HCT116 (cell line): ENCODE measurements at regions not wholly inside any gene's neighbourhood (a gene's known extent, or its start where the extent isn't known, plus 50 kb on each side); places are given as distances from the start of the nearest gene placed in this dataset.
A peak's percentile ranks its signal among the peaks of the same experiment; 100 is the strongest.

Experiments
- ATAC-seq: fragments of 200-7000 bp; cut with Tn5 transposase; 2 replicates; pipeline ENCODE4 v1.9.1; 2020; ENCODE audit warnings: mild to moderate bottlenecking, moderate library complexity
- BruUV-seq: library from RNA; stranded (reverse); fragments of 400-500 nt; replicated peaks from 2 replicates; lab custom pipeline; 2021; lab: Mats Ljungman, UMichigan
- CTCF ChIA-PET: fragments of 300-600 bp; sonication (Branson Sonifier 250); formaldehyde crosslinking; loops from one replicate; lab custom pipeline; 2021; ENCODE audit warnings: antibody characterized with exemption; lab: Charles Lee
- POLR2A ChIA-PET: fragments of 300-600, 350-600 bp; sonication (Branson Sonifier 250); formaldehyde crosslinking; loops from one replicate; lab custom pipeline; 2021; ENCODE audit warnings: antibody characterized with exemption; lab: Charles Lee
- RAD21 ChIA-PET, 2 experiments: fragments of 300-600 bp; sonication (Branson Sonifier 250); formaldehyde crosslinking; loops; one replicate each; lab custom pipeline; 2023; ENCODE audit warnings: low total read pairs in 2 of 2; ENCODE audit not compliant: uncharacterized antibody in 2 of 2, unreplicated experiment in 2 of 2, low non-redundant PET in 1 of 2; lab: Charles Lee
- DNase-seq: peaks from one replicate; pipeline ENCODE4 v3.0.0-alpha.2; 2010; ENCODE audit warnings: low read depth, low spot score
- H2AFZ ChIP-seq: fragments of 200-600 bp; shearing (Covaris generic), sonication (generic); 2 replicates; pipeline ENCODE4 v1.6.1; 2017; ENCODE audit warnings: low read depth, mixed run types, mixed read lengths, antibody characterized with exemption, low read length; ENCODE audit not compliant: poor library complexity, severe bottlenecking
- H3K27ac ChIP-seq: 2 replicates; pipeline ENCODE4 v1.5.1; 2012; ENCODE audit warnings: low read depth, low read length
- H3K27me3 ChIP-seq: fragments of 200-600 bp; sonication (generic); 2 replicates; pipeline ENCODE4 v1.6.1; 2016; ENCODE audit warnings: mixed run types, low read length, mixed read lengths; ENCODE audit not compliant: insufficient read depth
- H3K36me3 ChIP-seq, 2 experiments: fragments of 200-500 bp in 1 of 2; fragments of 200-600 bp in 1 of 2; sonication (Bioruptor generic) in 1 of 2; sonication (generic) in 1 of 2; 2 replicates each; pipeline versions ENCODE4 v1.5.1 to v1.6.1; 2014 to 2016; ENCODE audit warnings: low read length in 2 of 2, inconsistent platforms in 1 of 2, mixed read lengths in 1 of 2, mixed run types in 1 of 2; ENCODE audit not compliant: insufficient read depth in 2 of 2, control insufficient read depth in 1 of 2
- H3K4me1 ChIP-seq, 2 experiments: fragments of 200-600 bp in 1 of 2; sonication (generic) in 1 of 2; 2 replicates each; pipeline versions ENCODE4 v1.5.1 to v1.6.1; 2012 to 2017; ENCODE audit warnings: low read length in 2 of 2, inconsistent platforms in 1 of 2, mild to moderate bottlenecking in 1 of 2, mixed read lengths in 1 of 2, mixed run types in 1 of 2, moderate library complexity in 1 of 2; ENCODE audit not compliant: insufficient read depth in 2 of 2, control insufficient read depth in 1 of 2
- H3K4me2 ChIP-seq: fragments of 200-600 bp; sonication (generic); 2 replicates; pipeline ENCODE4 v1.6.1; 2017; ENCODE audit warnings: mixed run types, low read length, mixed read lengths
- H3K4me3 ChIP-seq, 2 experiments: fragments of 200-600 bp in 1 of 2; sonication (generic) in 1 of 2; replicated peaks in 1 of 2; 2 replicates each; pipeline ENCODE4 v1.5.1; 2011 to 2016; ENCODE audit warnings: low read length in 2 of 2, control low read depth in 1 of 2, low read depth in 1 of 2, mild to moderate bottlenecking in 1 of 2, mixed read lengths in 1 of 2, mixed run types in 1 of 2
- H3K79me2 ChIP-seq: fragments of 200-600 bp; sonication (generic); 2 replicates; pipeline ENCODE4 v1.6.1; 2017; ENCODE audit warnings: mild to moderate bottlenecking, mixed run types, low read length, moderate library complexity, mixed read lengths; ENCODE audit not compliant: insufficient read depth
- H3K9ac ChIP-seq: fragments of 200-600 bp; sonication (generic); 2 replicates; pipeline ENCODE4 v1.6.1; 2016; ENCODE audit warnings: low read length, mixed read lengths
- H3K9me2 ChIP-seq: fragments of 200-600 bp; sonication (generic), shearing (Covaris generic); 2 replicates; pipeline ENCODE4 v1.6.1; 2017; ENCODE audit warnings: mixed run types, mild to moderate bottlenecking, moderate library complexity; ENCODE audit not compliant: insufficient read depth
- H3K9me3 ChIP-seq, 2 experiments: fragments of 200-500 bp in 1 of 2; fragments of 200-600 bp in 1 of 2; sonication (Bioruptor generic) in 1 of 2; sonication (generic) in 1 of 2; 2 replicates each; pipeline ENCODE4 v1.6.1; 2014 to 2017; ENCODE audit warnings: low read length in 2 of 2, mixed read lengths in 2 of 2, inconsistent platforms in 1 of 2, low read depth in 1 of 2, mild to moderate bottlenecking in 1 of 2, mixed run types in 1 of 2, moderate library complexity in 1 of 2; ENCODE audit not compliant: control insufficient read depth in 1 of 2, insufficient read depth in 1 of 2
- H4K20me1 ChIP-seq: fragments of 200-600 bp; sonication (generic), shearing (Covaris generic); 2 replicates; pipeline ENCODE4 v1.6.1; 2017; ENCODE audit warnings: mixed run types, mild to moderate bottlenecking, moderate library complexity; ENCODE audit not compliant: insufficient read depth
- EZH2phosphoT487 ChIP-seq: fragments of 200-600 bp; IDR thresholded peaks from 2 replicates; pipeline ENCODE4 v1.6.1; 2018; ENCODE audit warnings: antibody characterized with exemption, borderline replicate concordance
- FOSL1 ChIP-seq: IDR thresholded peaks from 2 replicates; pipeline ENCODE4 v1.6.1; 2012; ENCODE audit warnings: low read depth
- JUND ChIP-seq: IDR thresholded peaks from 2 replicates; pipeline ENCODE4 v1.6.1; 2012
- MAX ChIP-seq: IDR thresholded peaks from 2 replicates; pipeline ENCODE4 v1.6.1; 2012
- POLR2AphosphoS5 ChIP-seq: IDR thresholded peaks from 2 replicates; pipeline ENCODE4 v1.6.1; 2011; ENCODE audit warnings: mild to moderate bottlenecking, low read depth, low read length, moderate library complexity
- RAD21 ChIP-seq: IDR thresholded peaks from 2 replicates; pipeline ENCODE4 v1.6.1; 2012; ENCODE audit warnings: low read depth, mild to moderate bottlenecking
- REST ChIP-seq: IDR thresholded peaks from 2 replicates; pipeline ENCODE4 v1.6.1; 2012; ENCODE audit warnings: low read depth
- YY1 ChIP-seq: IDR thresholded peaks from 2 replicates; pipeline ENCODE4 v1.6.1; 2011; ENCODE audit warnings: low read length, low read depth, moderate library complexity, mild to moderate bottlenecking; ENCODE audit not compliant: insufficient replicate concordance; ENCODE audit errors: extremely low read depth
- ZFX ChIP-seq: fragments of 450-650 bp; IDR thresholded peaks from 2 replicates; pipeline ENCODE4 v1.6.1; 2017
- intact Hi-C: fragments of 100-400 bp; cut with micrococcal nuclease; formaldehyde crosslinking; loops from 2 replicates; pipeline ENCODE4 v1.10.0; 2022

GRCh38 chr10:89915021-89915420 is 213.6 kb downstream of the KIF20B start:
- H3K4me1 ChIP-seq, result peaks cover 4 to 12% of the 10 kb centered on the region in 2 experiments
- no TSS peak for BruUV-seq
- TF ChIP-seq REST, result no peak
- no peak for TF ChIP-seq YY1
- no peak for TF ChIP-seq FOSL1
- peak; percentile 26; the same call in 1 of the 2 replicates for TF ChIP-seq MAX
- TF ChIP-seq JUND, result no peak
- TF ChIP-seq ZFX, result no peak
- no peak for TF ChIP-seq RAD21
- TF ChIP-seq POLR2AphosphoS5, result no peak
- no peak for TF ChIP-seq EZH2phosphoT487
- no peaks in the 10 kb centered on the region for H3K9me3 ChIP-seq
- ChIA-PET CTCF (no interaction called here), POLR2A (no interaction called here), RAD21 (no interaction called here)
- no peaks in the 10 kb centered on the region for H4K20me1 ChIP-seq
- H3K9me2 ChIP-seq, result no peaks in the 10 kb centered on the region
- intact Hi-C loops, result no loop called here
- no peak for DNase-seq
- ATAC-seq, result no peak
- no peaks in the 10 kb centered on the region for H3K36me3 ChIP-seq
- no peak overlapping the region for H3K9ac ChIP-seq
- H3K4me3 ChIP-seq, result no peak overlapping the region
- H3K4me2 ChIP-seq, result no peak overlapping the region
- no peaks in the 10 kb centered on the region for H3K79me2 ChIP-seq
- H2AFZ ChIP-seq, result no peak overlapping the region
- H3K27me3 ChIP-seq, result no peaks in the 10 kb centered on the region
- no peak overlapping the region for H3K27ac ChIP-seq
